Loucy (cell line): ENCODE measurements at regions not wholly inside any gene's neighbourhood (a gene's known extent, or its start where the extent isn't known, plus 50 kb on each side); places are given as distances from the start of the nearest gene placed in this dataset.

ENCODE experiments used
- H2AFZ ChIP-seq: fragments of 200-600 bp; sonication (generic); 2 replicates; pipeline ENCODE4 v1.6.0; 2016; ENCODE audit warnings: antibody characterized with exemption, mild to moderate bottlenecking, low read length, moderate library complexity
- H3F3A ChIP-seq: fragments of 200-600 bp; 2 replicates; pipeline ENCODE4 v1.6.0; 2016; ENCODE audit warnings: antibody characterized with exemption, low read depth, mild to moderate bottlenecking
- H3K27me3 ChIP-seq: fragments of 200-600 bp; sonication (generic); 2 replicates; pipeline ENCODE4 v1.6.1; 2014; ENCODE audit warnings: low read length, mild to moderate bottlenecking; ENCODE audit not compliant: insufficient read depth, poor library complexity, severe bottlenecking
- H3K36me3 ChIP-seq: fragments of 200-600 bp; sonication (generic); 2 replicates; pipeline ENCODE4 v1.6.1; 2016; ENCODE audit warnings: low read length; ENCODE audit not compliant: insufficient read depth
- H3K4me1 ChIP-seq: fragments of 200-600 bp; sonication (generic); 2 replicates; pipeline ENCODE4 v1.5.1; 2014; ENCODE audit warnings: low read length, mild to moderate bottlenecking; ENCODE audit not compliant: insufficient read depth, poor library complexity, severe bottlenecking
- H3K4me2 ChIP-seq: fragments of 200-600 bp; sonication (generic); 2 replicates; pipeline ENCODE4 v1.6.0; 2014; ENCODE audit warnings: antibody characterized with exemption, low read length, low read depth, mild to moderate bottlenecking; ENCODE audit not compliant: poor library complexity, severe bottlenecking
- H3K4me3 ChIP-seq: fragments of 200-600 bp; sonication (generic); 2 replicates; pipeline ENCODE4 v1.5.1; 2014; ENCODE audit warnings: low read length, mild to moderate bottlenecking, mixed read lengths; ENCODE audit not compliant: poor library complexity, severe bottlenecking
- H3K79me2 ChIP-seq: fragments of 200-600 bp; sonication (generic); 2 replicates; pipeline ENCODE4 v1.6.1; 2014; ENCODE audit warnings: low read length; ENCODE audit not compliant: insufficient read depth
- H3K9ac ChIP-seq: fragments of 200-600 bp; sonication (generic); 2 replicates; pipeline ENCODE4 v1.6.0; 2014; ENCODE audit warnings: mild to moderate bottlenecking, low read depth, low read length, moderate library complexity; ENCODE audit not compliant: poor library complexity, severe bottlenecking
- H3K9me2 ChIP-seq: fragments of 200-600 bp; sonication (generic); replicated peaks from 2 replicates; pipeline ENCODE4 v1.6.1; 2016; ENCODE audit warnings: low read depth, low read length, mixed read lengths
- H3K9me3 ChIP-seq: fragments of 200-600 bp; sonication (generic); 2 replicates; pipeline ENCODE4 v1.6.1; 2014; ENCODE audit warnings: mild to moderate bottlenecking, antibody characterized with exemption, low read length, low read depth; ENCODE audit not compliant: insufficient read depth
- H4K20me1 ChIP-seq: fragments of 200-600 bp; sonication (generic); 2 replicates; pipeline ENCODE4 v1.6.0; 2014; ENCODE audit warnings: antibody characterized with exemption, low read length, mild to moderate bottlenecking; ENCODE audit not compliant: insufficient read depth, poor library complexity, severe bottlenecking
- EZH2phosphoT487 ChIP-seq: fragments of 200-600 bp; IDR thresholded peaks from 2 replicates; pipeline ENCODE4 v1.6.1; 2018; ENCODE audit warnings: antibody characterized with exemption, mild to moderate bottlenecking, moderate library complexity, borderline replicate concordance
- TF ChIP-seq, protein P1 (sequence below): fragments of 200-600 bp; sonication (generic); conservative IDR thresholded peaks from 2 replicates; pipeline ENCODE4 v1.5.1; 2014; ENCODE audit warnings: mild to moderate bottlenecking, antibody characterized with exemption, low read length

DNA sequence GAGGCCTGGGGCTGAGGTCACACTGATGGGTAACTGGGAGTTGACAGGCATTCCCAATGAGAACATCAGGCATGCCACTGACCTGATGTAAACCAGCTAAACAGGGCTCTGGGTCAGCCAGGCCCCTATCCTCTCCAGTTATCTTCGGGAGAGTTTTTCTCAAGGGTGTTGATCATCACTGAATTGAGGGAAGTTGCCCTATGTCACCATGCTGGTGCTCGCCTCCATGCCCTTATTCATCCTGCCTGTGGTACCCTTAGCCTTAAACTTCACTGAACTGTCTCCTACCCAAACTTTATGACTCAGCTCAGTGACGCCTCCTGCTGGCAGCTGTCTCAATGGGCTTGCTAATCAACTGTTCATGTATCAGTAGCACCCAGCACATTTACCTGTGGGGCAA lies 80.7 kb upstream of the TNR start:
- H3K4me3 ChIP-seq = no peak overlapping the region
- no peaks in the 10 kb centered on the region for H3K27me3 ChIP-seq
- no peaks in the 10 kb centered on the region for H4K20me1 ChIP-seq
- H2AFZ ChIP-seq = no peak overlapping the region
- no peak overlapping the region for H3K4me2 ChIP-seq
- H3F3A ChIP-seq = no peaks in the 10 kb centered on the region
- H3K9ac ChIP-seq = no peak overlapping the region
- H3K79me2 ChIP-seq = no peaks in the 10 kb centered on the region
- no peaks in the 10 kb centered on the region for H3K4me1 ChIP-seq
- no peaks in the 10 kb centered on the region for H3K36me3 ChIP-seq
- H3K9me3 ChIP-seq = no peaks in the 10 kb centered on the region; the same call in 1 of the 2 replicates
- H3K9me2 ChIP-seq = no peaks in the 10 kb centered on the region
- no peak for TF ChIP-seq EZH2phosphoT487
- TF ChIP-seq, protein P1, sequence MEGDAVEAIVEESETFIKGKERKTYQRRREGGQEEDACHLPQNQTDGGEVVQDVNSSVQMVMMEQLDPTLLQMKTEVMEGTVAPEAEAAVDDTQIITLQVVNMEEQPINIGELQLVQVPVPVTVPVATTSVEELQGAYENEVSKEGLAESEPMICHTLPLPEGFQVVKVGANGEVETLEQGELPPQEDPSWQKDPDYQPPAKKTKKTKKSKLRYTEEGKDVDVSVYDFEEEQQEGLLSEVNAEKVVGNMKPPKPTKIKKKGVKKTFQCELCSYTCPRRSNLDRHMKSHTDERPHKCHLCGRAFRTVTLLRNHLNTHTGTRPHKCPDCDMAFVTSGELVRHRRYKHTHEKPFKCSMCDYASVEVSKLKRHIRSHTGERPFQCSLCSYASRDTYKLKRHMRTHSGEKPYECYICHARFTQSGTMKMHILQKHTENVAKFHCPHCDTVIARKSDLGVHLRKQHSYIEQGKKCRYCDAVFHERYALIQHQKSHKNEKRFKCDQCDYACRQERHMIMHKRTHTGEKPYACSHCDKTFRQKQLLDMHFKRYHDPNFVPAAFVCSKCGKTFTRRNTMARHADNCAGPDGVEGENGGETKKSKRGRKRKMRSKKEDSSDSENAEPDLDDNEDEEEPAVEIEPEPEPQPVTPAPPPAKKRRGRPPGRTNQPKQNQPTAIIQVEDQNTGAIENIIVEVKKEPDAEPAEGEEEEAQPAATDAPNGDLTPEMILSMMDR = peak; percentile 61

DNA sequence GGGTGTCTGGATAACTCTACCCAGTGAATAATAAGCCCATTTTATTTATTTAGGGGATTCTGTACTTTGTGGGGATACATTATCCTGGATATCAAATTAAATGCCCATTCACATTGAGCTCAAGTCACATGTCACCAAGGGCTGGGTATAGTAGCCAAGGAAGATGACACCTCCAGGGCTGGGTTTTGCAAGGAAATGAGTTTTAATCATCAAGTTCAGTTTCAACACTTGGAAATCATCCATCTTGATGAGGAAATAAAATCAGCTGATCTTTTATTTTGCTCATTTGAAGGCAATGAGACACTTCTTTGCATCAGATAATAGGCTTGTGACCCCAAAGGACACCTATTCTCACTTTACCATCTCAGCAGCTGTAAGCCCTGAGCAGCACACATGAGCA lies 80.0 kb upstream of the TNR start:
- no peak overlapping the region for H3K4me2 ChIP-seq
- no peaks in the 10 kb centered on the region; the same call in 1 of the 2 replicates for H3K9me3 ChIP-seq
- H3F3A ChIP-seq = no peaks in the 10 kb centered on the region
- no peaks in the 10 kb centered on the region for H3K4me1 ChIP-seq
- no peak overlapping the region for H3K9ac ChIP-seq
- no peaks in the 10 kb centered on the region for H3K36me3 ChIP-seq
- H4K20me1 ChIP-seq = no peaks in the 10 kb centered on the region
- TF ChIP-seq EZH2phosphoT487 = no peak
- TF ChIP-seq, protein P1 = no peak
- H2AFZ ChIP-seq = no peak overlapping the region
- H3K79me2 ChIP-seq = no peaks in the 10 kb centered on the region
- H3K27me3 ChIP-seq = no peaks in the 10 kb centered on the region
- H3K4me3 ChIP-seq = no peak overlapping the region
- no peaks in the 10 kb centered on the region for H3K9me2 ChIP-seq

DNA sequence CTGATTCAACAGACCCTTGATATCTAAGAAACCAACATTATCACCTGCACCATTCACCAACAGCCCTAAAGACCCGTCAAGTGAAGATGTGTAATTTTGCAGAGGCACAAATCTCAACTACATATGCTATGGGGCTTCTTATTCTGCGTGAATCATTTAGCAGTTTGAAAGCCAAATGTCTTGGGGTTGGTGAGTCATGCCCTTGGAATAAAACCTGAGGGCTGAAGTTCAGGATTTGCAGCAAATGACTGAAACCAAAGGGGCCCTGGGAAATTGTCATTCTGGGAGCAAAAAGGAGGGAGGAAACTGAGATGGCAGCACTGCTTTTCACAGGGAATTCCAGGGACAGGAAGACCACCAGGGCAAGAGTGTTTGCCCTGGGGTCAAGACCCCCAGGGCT lies 79.2 kb upstream of the TNR start:
- no peak overlapping the region for H3K9ac ChIP-seq
- no peak overlapping the region for H3K4me3 ChIP-seq
- H3K36me3 ChIP-seq = no peaks in the 10 kb centered on the region
- H3K4me2 ChIP-seq = no peak overlapping the region
- no peaks in the 10 kb centered on the region for H3K27me3 ChIP-seq
- H4K20me1 ChIP-seq = no peaks in the 10 kb centered on the region
- TF ChIP-seq, protein P1 = no peak
- TF ChIP-seq EZH2phosphoT487 = no peak
- no peaks in the 10 kb centered on the region for H3F3A ChIP-seq
- no peaks in the 10 kb centered on the region for H3K79me2 ChIP-seq
- H3K9me2 ChIP-seq = no peaks in the 10 kb centered on the region
- H3K9me3 ChIP-seq = no peaks in the 10 kb centered on the region
- no peaks in the 10 kb centered on the region for H3K4me1 ChIP-seq
- no peak overlapping the region for H2AFZ ChIP-seq
